HFF-Myc (cell line): ENCODE measurements at regions not wholly inside any gene's neighbourhood (a gene's known extent, or its start where the extent isn't known, plus 50 kb on each side); places are given as distances from the start of the nearest gene placed in this dataset.

Experiments
- DNase-seq: peaks from one replicate; pipeline ENCODE4 v3.0.0-alpha.2; 2011; ENCODE audit warnings: low read depth; ENCODE audit errors: extremely low read depth
- H3K4me3 ChIP-seq: replicated peaks from 2 replicates; pipeline ENCODE4 v1.5.1; 2011; ENCODE audit warnings: low read depth, mild to moderate bottlenecking, control low read depth, low read length
- TF ChIP-seq, protein P1 (sequence below): IDR thresholded peaks from 2 replicates; pipeline ENCODE4 v1.5.1; 2012; ENCODE audit warnings: mild to moderate bottlenecking, low read depth, low read length, control low read depth; ENCODE audit errors: missing control alignments

DNA sequence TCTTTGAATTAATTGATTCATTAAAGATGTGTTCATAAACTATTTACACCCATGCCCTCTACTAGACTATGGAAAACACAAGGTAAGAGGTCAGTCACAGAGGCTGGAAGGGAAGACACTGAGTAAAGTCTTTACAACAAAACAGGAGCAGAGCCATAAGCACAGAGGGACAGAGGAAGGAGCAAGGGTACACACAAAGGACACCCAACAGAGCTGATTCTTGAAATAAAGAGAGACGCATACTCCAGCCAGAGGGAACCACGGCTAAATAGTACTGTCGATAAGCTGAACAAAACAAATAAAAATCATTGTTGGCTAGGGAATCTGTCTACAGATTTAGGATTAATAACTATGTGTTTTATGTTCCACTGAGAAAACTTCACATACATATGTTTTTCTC is 289.2 kb downstream of the EFNB2 start:
- H3K4me3 ChIP-seq: no peak overlapping the region
- TF ChIP-seq, protein P1, sequence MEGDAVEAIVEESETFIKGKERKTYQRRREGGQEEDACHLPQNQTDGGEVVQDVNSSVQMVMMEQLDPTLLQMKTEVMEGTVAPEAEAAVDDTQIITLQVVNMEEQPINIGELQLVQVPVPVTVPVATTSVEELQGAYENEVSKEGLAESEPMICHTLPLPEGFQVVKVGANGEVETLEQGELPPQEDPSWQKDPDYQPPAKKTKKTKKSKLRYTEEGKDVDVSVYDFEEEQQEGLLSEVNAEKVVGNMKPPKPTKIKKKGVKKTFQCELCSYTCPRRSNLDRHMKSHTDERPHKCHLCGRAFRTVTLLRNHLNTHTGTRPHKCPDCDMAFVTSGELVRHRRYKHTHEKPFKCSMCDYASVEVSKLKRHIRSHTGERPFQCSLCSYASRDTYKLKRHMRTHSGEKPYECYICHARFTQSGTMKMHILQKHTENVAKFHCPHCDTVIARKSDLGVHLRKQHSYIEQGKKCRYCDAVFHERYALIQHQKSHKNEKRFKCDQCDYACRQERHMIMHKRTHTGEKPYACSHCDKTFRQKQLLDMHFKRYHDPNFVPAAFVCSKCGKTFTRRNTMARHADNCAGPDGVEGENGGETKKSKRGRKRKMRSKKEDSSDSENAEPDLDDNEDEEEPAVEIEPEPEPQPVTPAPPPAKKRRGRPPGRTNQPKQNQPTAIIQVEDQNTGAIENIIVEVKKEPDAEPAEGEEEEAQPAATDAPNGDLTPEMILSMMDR: no peak

DNA sequence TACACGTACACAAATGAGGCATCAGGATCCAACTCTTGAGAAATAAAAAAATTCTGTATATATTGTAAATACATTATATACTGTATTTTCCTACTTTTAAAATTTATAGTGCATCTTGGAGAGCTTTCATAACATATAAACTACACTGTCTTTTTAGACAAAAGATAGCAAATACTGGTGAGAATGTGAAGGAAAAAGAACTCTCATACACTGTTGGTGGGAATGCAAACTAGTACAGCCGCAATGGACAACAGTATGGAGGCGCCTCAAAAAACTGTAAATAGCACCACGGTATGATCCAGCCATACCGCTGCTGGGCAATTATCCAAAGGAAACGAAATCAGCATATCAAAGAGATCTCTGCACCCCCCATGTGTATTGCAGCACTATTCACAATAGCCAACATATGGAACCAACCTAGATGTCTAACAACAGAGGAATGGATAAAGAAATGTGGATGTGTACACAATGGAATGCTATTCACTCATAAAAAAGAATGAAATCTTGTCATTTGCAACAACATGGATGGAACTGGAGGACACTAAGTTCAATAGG is 292.4 kb downstream of the EFNB2 start:
- DNase-seq: no peak

More for the DNA sequence above, 289.2 kb downstream of the EFNB2 start:
- no peak for DNase-seq

DNA sequence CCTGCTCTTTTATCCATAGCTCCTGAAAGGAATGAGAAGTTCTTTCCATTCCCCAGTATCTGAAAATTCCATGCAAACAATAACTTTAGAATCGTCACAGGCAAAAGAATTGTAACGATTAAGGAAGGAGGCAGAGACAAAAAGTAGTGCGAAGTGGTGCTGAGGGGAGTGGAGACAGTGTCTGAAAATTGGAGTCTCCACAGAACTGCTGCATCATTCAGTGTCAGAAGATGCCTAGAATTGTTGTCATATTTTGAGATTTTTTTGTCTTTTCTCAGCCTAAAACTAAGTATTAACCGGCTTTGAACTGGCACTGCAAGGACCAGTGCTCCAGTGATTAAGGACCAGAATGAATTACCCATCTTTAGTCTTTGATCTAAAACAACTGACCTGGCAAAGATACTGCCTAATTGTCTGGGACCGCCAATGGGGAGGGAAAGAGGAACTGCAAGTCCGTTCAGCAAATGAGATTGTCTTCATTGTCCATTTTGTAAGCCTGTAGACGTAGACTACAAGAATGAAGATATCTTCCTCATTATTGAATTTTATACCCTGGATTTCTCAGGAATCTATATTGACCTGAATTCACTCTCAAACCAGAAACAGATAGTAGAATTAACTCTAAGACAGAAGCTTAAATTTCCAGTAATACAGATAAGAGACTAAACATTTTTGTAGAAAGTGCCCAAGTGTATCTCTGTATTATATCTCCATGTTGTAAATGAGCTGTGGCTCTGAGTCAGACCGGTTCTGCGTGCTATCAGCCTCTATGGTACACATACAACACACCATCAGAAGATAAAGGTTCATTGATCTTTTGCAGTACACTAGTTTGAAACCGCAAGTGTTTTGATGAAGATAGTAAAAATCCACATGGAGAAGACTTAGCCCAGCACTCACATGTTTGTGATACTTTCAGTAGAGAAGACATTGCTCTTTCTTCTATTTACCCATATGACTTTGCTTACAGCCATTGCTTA is 293.2 kb downstream of the EFNB2 start:
- no peak for DNase-seq
- H3K4me3 ChIP-seq: no peak overlapping the region
- TF ChIP-seq, protein P1: no peak

More for the DNA sequence above, 292.4 kb downstream of the EFNB2 start:
- H3K4me3 ChIP-seq: no peak overlapping the region
- TF ChIP-seq, protein P1: no peak

DNA sequence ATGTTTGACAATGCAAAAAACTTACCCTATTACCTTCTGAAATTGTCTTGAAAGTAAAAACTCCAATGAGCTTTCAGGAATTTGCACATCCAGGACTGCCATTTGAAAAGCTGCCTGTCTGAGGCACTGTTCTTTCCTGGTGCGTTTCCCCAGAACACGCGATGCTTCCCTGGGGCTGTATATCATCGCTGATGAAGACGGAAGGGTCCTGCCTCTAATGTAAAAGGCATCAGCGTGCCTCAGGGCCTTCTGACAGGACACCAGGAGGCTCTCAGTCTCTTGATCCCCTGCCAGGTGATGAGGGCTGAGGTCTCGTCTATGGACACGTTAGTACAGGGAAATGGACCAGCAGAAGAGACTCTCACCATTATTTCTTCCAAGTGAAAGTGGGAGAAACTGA is 296.8 kb downstream of the EFNB2 start:
- no peak overlapping the region for H3K4me3 ChIP-seq
- TF ChIP-seq, protein P1: no peak
- DNase-seq: no peak

DNA sequence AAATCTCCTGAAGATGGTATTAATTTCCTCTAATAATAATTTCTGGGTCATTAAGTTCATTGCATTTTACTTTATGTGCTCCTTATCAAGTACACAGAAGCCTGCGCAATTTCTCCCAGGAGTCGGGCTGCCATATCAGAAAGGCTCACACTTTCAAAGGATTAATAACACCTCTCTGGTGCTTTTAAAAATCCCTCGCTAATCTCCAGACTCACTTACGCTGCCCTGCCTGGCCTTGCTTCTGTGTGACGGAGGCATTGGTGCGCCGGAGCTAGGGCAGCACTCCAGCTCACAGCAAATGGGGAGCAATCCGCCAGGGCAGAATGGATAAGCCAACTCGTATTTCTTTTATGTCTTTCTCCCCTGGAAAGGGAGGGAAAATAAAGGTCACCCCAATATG is 300.8 kb downstream of the EFNB2 start:
- TF ChIP-seq, protein P1: no peak
- no peak overlapping the region for H3K4me3 ChIP-seq
- DNase-seq: no peak

DNA sequence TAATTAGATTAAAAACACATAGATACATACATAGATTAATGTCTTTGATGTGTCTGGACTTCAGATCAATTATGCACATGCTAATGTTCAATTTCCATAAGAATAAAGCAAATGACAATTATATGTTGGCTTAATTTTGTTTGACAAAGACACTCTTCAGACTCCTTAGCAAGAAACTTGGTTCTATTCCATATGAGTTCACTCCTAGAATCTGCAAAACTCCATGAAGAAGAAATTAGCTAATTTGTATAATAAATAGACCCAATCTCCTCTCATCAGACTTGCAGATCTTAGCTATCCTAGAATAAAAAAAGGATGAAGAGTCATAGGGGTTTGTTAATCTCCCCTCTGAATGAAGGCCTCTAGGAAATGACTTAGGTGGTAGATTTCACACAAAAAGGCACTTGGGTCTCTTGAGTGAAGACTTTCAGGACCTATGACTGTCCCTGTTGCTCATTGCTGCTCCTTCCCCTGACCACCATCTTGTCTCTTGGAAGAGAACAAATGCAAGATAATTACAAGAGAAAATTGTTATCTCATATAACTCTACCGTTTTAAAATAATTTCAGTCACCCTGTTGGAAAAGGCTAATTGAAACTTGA is 302.2 kb downstream of the EFNB2 start:
- no peak overlapping the region for H3K4me3 ChIP-seq
- TF ChIP-seq, protein P1: no peak

More for the DNA sequence above, 302.2 kb downstream of the EFNB2 start:
- no peak for DNase-seq
